DMS 273 (cell line): ENCODE measurements at regions not wholly inside any gene's neighbourhood (a gene's known extent, or its start where the extent isn't known, plus 50 kb on each side); places are given as distances from the start of the nearest gene placed in this dataset.

Experiments used
- DNase-seq: peaks from one replicate; lab custom pipeline; 2025; ENCODE audit not compliant: unreplicated experiment; lab: John Stamatoyannopoulos, UW

- no peak for DNase-seq
Observed at GRCh38 chr15:77769700-77770099, 137.0 kb upstream of the LINGO1 start.

DNA sequence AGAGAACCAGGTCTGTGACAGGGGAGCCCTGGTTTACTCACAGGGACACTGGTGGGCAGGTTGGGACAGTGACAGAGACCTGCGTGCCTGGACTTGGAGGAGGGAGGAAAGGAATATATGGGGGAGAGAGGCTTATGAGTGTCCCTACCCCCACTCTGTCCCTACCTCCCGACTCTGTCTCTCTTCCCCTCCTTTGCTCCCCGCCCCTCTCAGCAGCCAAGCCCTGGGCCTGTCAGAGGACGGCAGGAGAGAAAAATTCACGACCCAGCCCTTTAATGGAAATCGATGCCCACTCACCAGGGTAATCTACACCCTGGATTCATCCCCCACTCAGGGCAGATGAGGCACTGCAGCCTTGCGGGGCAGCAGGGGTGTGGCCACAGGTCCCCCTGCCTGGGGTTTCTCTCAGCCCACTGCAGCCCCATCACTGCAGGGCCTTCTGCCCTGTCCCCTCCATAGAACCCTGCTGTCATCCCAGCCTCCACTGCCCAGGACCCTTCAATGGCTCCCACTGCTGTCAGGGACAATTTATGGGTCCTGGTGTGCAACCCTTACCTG is 135.9 kb upstream of the LINGO1 start:
- no peak for DNase-seq

GRCh38 chr15:77768107-77768506 is 135.4 kb upstream of the LINGO1 start:
- no peak for DNase-seq

GRCh38 chr15:77764095-77764494 is 131.4 kb upstream of the LINGO1 start:
- DNase-seq: no peak

GRCh38 chr15:77762747-77763355 is 130.1 kb upstream of the LINGO1 start:
- no peak for DNase-seq

GRCh38 chr15:77759896-77760592 is 127.3 kb upstream of the LINGO1 start:
- no peak for DNase-seq

- DNase-seq: no peak
Observed at GRCh38 chr15:77753939-77754338, 121.2 kb upstream of the LINGO1 start.

DNA sequence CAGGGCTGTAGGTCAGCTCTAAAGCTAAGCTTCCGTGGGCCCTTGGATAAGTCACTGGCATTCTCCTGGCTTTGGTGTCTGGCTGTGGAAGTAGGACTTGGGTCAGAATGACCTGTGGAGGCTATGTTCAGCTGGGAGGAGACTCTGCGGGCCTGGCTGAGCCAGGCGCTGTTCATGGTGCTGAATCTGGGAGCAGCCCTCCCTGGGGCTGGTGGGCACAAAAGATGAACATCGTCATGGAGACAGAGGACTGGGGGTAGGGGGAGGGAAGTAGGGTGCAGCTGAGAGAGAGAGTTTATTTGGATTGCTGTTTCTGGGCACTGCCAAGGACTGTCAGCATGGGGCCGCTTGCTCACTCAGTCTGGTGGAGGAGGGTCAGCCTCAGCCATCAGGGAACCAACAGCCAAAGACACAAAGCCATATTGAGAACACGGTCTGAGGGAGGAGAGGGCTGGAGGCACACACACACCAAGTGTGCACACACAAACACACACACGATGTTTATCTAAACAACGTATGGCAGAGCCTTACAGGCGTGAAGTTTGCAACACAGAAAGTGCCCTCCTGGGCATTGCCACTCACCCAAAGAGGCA is 120.7 kb upstream of the LINGO1 start:
- no peak for DNase-seq

- no peak for DNase-seq
Observed at GRCh38 chr15:77749998-77750540, 117.4 kb upstream of the LINGO1 start.

GRCh38 chr15:77749236-77749997 is 116.7 kb upstream of the LINGO1 start:
- DNase-seq: no peak

- no peak for DNase-seq
Observed at GRCh38 chr15:77748078-77749064, 115.7 kb upstream of the LINGO1 start.

GRCh38 chr15:77747175-77748077 is 114.7 kb upstream of the LINGO1 start:
- DNase-seq: no peak

- no peak for DNase-seq
Observed at GRCh38 chr15:77746254-77747174, 113.8 kb upstream of the LINGO1 start.

GRCh38 chr15:77744398-77744797 is 111.7 kb upstream of the LINGO1 start:
- no peak for DNase-seq

- DNase-seq: no peak
Observed at GRCh38 chr15:77742570-77742969, 109.9 kb upstream of the LINGO1 start.

DNA sequence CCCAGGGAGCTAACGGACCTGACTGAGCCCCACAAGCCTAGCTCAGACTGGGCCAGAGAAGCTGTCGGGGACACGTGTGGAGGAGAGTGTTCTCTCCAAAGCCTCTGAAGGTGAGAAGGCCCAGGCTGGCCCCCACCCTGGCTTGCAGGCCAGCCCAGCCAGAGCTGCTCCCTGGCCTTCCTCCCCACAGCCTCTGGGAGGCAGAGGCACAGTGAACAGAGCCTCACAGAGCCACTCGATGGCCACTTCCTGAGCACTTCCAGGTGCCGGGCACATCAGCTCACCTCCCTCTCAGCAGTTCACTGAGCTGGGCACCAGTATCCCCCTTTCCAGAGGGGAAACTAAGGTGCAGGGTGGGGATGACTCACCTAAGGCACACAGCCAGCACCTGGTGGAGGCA is 109.4 kb upstream of the LINGO1 start:
- no peak for DNase-seq

DNA sequence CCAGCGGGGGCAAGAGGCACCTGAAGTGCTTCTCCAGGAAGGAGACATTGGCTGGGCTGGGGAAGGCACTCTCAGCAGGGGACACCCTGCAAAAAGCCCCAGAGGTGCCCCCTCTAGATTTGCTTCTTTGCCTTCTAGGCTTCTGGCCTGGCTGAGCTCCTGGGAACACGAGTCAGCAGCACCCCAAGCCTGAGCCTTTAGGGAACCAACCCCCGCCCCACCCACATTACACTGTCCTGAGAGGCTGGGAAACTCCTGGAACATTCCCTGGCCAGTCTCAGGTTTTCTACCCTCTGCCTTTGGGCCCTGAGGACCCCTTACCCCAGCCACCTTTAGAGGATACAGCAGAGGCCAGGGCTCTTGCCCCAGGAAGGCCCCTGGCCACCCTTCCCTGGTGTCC is 108.4 kb upstream of the LINGO1 start:
- DNase-seq: no peak
